ENCODE measurements at regions not wholly inside any gene's neighbourhood (a gene's known extent, or its start where the extent isn't known, plus 50 kb on each side); places are given as distances from the start of the nearest gene placed in this dataset.

DNA sequence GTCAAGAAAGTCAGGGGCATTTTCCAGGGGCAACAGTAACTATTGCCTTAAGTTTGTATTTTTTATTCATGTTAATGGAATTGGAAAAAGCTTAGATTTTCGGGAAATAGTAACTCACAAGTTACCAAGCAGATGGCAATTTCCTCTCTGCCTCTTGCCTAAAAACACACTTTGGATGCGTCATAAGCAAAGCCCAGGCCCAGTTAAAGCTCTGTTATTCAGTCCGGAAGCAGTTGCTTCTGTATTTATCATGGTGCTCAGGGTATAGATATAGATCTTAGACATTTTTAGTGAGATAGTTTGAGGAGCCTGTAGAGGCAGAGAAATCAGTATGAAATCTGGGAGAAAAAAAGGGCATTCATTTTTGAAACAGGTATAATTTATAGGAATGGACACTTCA, 260.3 kb upstream of the TNC start:
- TF ChIP-seq, protein P1, sequence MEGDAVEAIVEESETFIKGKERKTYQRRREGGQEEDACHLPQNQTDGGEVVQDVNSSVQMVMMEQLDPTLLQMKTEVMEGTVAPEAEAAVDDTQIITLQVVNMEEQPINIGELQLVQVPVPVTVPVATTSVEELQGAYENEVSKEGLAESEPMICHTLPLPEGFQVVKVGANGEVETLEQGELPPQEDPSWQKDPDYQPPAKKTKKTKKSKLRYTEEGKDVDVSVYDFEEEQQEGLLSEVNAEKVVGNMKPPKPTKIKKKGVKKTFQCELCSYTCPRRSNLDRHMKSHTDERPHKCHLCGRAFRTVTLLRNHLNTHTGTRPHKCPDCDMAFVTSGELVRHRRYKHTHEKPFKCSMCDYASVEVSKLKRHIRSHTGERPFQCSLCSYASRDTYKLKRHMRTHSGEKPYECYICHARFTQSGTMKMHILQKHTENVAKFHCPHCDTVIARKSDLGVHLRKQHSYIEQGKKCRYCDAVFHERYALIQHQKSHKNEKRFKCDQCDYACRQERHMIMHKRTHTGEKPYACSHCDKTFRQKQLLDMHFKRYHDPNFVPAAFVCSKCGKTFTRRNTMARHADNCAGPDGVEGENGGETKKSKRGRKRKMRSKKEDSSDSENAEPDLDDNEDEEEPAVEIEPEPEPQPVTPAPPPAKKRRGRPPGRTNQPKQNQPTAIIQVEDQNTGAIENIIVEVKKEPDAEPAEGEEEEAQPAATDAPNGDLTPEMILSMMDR (IDR thresholded peaks at IDR 0.05): no peak
- ChIA-PET CTCF (no interaction called here), POLR2A (no interaction called here)
- no peaks in the 10 kb centered on the region for H3K4me1 Mint-ChIP-seq (ENCODE audit: low read depth)
- H3K27ac Mint-ChIP-seq: no peak overlapping the region
- intact Hi-C loops (cut with micrococcal nuclease): no loop called here
- no peaks in the 10 kb centered on the region for H3K36me3 Mint-ChIP-seq (ENCODE audit: low read depth)
- ATAC-seq (no peak), DNase-seq (no peak)
- H3K4me3 Mint-ChIP-seq: no peak overlapping the region
- peaks cover 2% of the 10 kb centered on the region for H3K9me3 Mint-ChIP-seq
- peaks cover 4% of the 10 kb centered on the region for H3K27me3 Mint-ChIP-seq

DNA sequence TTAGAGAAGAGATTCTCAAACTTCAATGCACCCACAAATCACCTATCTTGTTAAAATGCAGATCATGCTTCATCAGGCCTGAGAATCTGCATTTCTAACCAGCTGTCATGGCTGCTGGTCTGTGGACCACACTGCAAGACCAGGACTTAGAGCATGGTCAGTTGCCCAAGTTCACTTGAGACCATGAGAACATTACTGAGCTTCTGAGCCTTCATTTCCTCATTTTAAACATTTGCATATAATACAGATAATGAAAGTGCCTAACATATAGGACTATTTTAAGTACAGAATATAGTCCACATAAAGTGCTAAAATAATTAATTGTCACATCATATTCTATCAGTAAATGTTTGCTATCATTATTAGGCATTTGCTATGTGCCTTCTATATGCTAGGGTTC, 260.8 kb upstream of the TNC start:
- Mint-ChIP-seq H3K27me3 (peaks cover 4% of the 10 kb centered on the region), H3K4me1 (ENCODE audit: low read depth) (no peaks in the 10 kb centered on the region), H3K27ac (no peak overlapping the region), H3K9me3 (peaks cover 6% of the 10 kb centered on the region), H3K36me3 (ENCODE audit: low read depth) (no peaks in the 10 kb centered on the region), H3K4me3 (no peak overlapping the region)
- POLR2A ChIA-PET: interaction anchor here (0.6 kb wide), 1 partner anchor 1813 kb away, joined by 3 read pairs; no protein-coding TSS in a partner anchor
- no peak for ATAC-seq
- CTCF ChIA-PET: no interaction called here
- TF ChIP-seq, protein P1 (IDR thresholded peaks at IDR 0.05): no peak
- intact Hi-C loops (cut with micrococcal nuclease): no loop called here
- no peak for DNase-seq

DNA sequence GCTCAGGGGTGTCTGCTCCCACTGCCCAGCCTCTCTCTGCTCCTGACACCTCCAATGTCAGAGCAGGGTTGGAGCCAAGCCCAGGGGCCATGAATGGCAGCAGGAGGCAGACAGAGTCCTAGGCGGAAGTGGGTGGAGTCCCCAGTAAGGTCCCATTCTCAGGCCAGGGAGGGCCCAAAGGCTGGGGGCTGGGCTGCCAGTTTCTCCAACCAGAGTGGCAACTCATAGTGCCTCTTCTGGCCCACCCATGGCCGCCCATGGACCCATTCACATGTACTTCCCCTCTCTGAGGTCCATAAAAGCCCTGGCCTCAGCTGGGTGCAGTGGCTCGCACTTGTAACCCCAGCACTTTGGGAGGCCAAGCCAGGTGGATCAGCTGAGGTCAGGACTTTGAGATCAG, 261.8 kb upstream of the TNC start:
- Mint-ChIP-seq H3K9me3 (peaks cover 9% of the 10 kb centered on the region), H3K36me3 (ENCODE audit: low read depth) (no peaks in the 10 kb centered on the region), H3K27me3 (peaks cover 2% of the 10 kb centered on the region), H3K27ac (no peak overlapping the region), H3K4me3 (no peak overlapping the region), H3K4me1 (ENCODE audit: low read depth) (no peaks in the 10 kb centered on the region)
- intact Hi-C loops (cut with micrococcal nuclease): no loop called here
- ChIA-PET POLR2A (no interaction called here), CTCF (no interaction called here)
- DNase-seq (no peak), ATAC-seq (no peak)
- TF ChIP-seq, protein P1 (IDR thresholded peaks at IDR 0.05): no peak

DNA sequence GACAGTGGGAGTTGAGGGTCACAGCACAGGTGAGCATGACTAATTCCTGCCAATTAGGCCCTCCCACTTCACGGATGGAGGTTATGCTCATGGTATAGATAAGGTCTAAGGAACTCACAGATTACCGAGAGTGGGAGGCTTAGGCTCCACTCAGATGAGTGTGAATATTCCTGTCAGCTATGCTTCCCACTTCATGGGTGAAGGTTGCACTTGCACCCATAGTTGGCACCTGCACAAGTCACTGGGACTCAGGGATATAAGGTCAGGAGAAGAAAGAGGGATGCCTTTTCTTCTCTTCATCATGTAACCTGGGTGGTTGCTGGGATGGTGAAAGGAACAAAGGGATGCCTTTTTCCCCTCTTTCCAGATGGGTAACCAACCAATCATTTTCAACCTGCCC, 264.9 kb upstream of the TNC start:
- H3K4me3 Mint-ChIP-seq: no peak overlapping the region

DNA sequence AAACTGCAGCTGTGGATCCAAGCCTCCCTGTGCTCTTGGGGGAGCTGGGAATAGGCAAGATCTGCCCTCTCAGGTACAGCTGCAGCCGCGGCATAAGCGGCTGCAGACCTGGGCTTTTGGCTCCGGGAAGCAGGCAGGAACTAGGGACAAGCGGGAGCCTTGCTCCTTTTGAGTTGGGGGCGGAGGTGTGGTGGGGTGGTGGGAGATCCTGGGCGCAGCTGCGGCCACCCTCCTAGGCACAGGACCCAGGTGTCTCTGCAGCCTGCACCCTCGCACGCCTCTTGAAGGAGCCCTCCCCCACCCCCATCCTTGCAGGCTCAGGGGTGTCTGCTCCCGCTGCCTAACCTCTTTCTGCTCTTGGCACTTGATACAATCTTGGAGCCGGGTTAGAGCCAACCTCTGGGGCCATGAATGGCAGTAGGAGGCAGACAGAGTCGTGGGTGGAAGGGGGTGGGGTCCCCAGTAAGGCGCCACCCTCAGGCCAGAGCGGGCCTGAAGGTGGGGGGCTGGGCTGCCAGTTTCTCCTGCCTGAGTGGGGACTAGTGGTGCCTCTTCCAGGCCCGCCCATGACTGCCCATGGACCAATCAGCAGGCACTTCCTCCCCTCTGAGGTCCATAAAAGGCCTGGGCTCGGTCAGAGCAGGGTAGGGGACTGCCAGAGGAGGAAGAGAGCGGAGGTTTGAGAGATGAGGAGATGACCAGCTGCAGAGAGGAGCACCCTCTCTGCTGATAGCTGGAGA, 267.6 kb upstream of the TNC start:
- ATAC-seq (no peak), DNase-seq (no peak)
- CTCF ChIA-PET: no interaction called here
- H3K27me3 Mint-ChIP-seq: no peaks in the 10 kb centered on the region
- H3K4me1 Mint-ChIP-seq (ENCODE audit: low read depth): no peaks in the 10 kb centered on the region
- TF ChIP-seq, protein P1 (IDR thresholded peaks at IDR 0.05): no peak
- intact Hi-C loops (cut with micrococcal nuclease): no loop called here
- no peaks in the 10 kb centered on the region for H3K36me3 Mint-ChIP-seq (ENCODE audit: low read depth)
- H3K9me3 Mint-ChIP-seq: peaks cover 9% of the 10 kb centered on the region
- POLR2A ChIA-PET: no interaction called here
- H3K4me3 Mint-ChIP-seq: no peak overlapping the region
- H3K27ac Mint-ChIP-seq: no peak overlapping the region

More for the DNA sequence above, 264.9 kb upstream of the TNC start:
- no peaks in the 10 kb centered on the region for H3K4me1 Mint-ChIP-seq (ENCODE audit: low read depth)
- no peaks in the 10 kb centered on the region for H3K36me3 Mint-ChIP-seq (ENCODE audit: low read depth)
- TF ChIP-seq, protein P1 (IDR thresholded peaks at IDR 0.05): no peak
- H3K9me3 Mint-ChIP-seq: peaks cover 9% of the 10 kb centered on the region
- H3K27me3 Mint-ChIP-seq: peaks cover 2% of the 10 kb centered on the region
- intact Hi-C loops (cut with micrococcal nuclease): no loop called here
- ATAC-seq (no peak), DNase-seq (no peak)
- POLR2A ChIA-PET: no interaction called here
- no peak overlapping the region for H3K27ac Mint-ChIP-seq
- CTCF ChIA-PET: no interaction called here

All from activated CD8-positive, alpha-beta T cell treated with anti-CD3 and anti-CD28 coated beads for 36 hours (primary cell).